GM12864 (cell line): ENCODE measurements at regions not wholly inside any gene's neighbourhood (a gene's known extent, or its start where the extent isn't known, plus 50 kb on each side); places are given as distances from the start of the nearest gene placed in this dataset.

Source experiments
- DNase-seq: peaks from one replicate; pipeline ENCODE4 v3.0.0-alpha.2; 2011; ENCODE audit warnings: low read depth
- H3K4me3 ChIP-seq: 2 replicates; pipeline ENCODE4 v1.5.1; 2011; ENCODE audit warnings: mild to moderate bottlenecking, low read depth, low read length, control low read depth
- CTCF ChIP-seq: IDR thresholded peaks from 2 replicates; pipeline ENCODE4 v1.5.1; 2011; ENCODE audit warnings: low read depth, mild to moderate bottlenecking, moderate library complexity, low read length, control low read depth, inconsistent platforms; ENCODE audit errors: missing control alignments

- TF ChIP-seq CTCF: no peak
- DNase-seq: no peak
- H3K4me3 ChIP-seq: no peak overlapping the region
These were observed 576.0 kb upstream of the PABPC4L start for GRCh38 chr4:134777606-134778005.

- H3K4me3 ChIP-seq: no peak overlapping the region
- TF ChIP-seq CTCF: no peak
- no peak for DNase-seq
These were observed 572.0 kb upstream of the PABPC4L start for GRCh38 chr4:134773497-134774000.

- H3K4me3 ChIP-seq: no peak overlapping the region
- no peak for DNase-seq
- TF ChIP-seq CTCF: peak; percentile 24
These were observed 560.5 kb upstream of the PABPC4L start for GRCh38 chr4:134762053-134762452.

- TF ChIP-seq CTCF: no peak
- no peak for DNase-seq
- no peak overlapping the region for H3K4me3 ChIP-seq
These were observed 554.8 kb upstream of the PABPC4L start for GRCh38 chr4:134756421-134756820.

GRCh38 chr4:134754301-134755019, 552.9 kb upstream of the PABPC4L start:
- no peak for DNase-seq

GRCh38 chr4:134753390-134753789, 551.8 kb upstream of the PABPC4L start:
- DNase-seq: no peak
- no peak overlapping the region for H3K4me3 ChIP-seq
- no peak for TF ChIP-seq CTCF

More at GRCh38 chr4:134754301-134755019, 552.9 kb upstream of the PABPC4L start:
- no peak overlapping the region for H3K4me3 ChIP-seq
- no peak for TF ChIP-seq CTCF

GRCh38 chr4:134747108-134747805, 545.7 kb upstream of the PABPC4L start:
- DNase-seq: no peak
- no peak overlapping the region for H3K4me3 ChIP-seq
- no peak for TF ChIP-seq CTCF
